GM21825 (cell line): ENCODE measurements at regions not wholly inside any gene's neighbourhood (a gene's known extent, or its start where the extent isn't known, plus 50 kb on each side); places are given as distances from the start of the nearest gene placed in this dataset.
"Not testable (repeated sequence)": the region's sequence is repeated elsewhere in the genome, so short reads cannot be mapped to it uniquely, and the experiment has no call there.

Experiments
- ATAC-seq: cut with Tn5 transposase; IDR thresholded peaks from one replicate; pipeline ENCODE4 v1.9.1; 2021; ENCODE audit warnings: mild to moderate bottlenecking, moderate library complexity; ENCODE audit not compliant: unreplicated experiment

GRCh38 chr15:46088486-46089445, 453.9 kb downstream of the SQOR start:
- no peak for ATAC-seq

DNA sequence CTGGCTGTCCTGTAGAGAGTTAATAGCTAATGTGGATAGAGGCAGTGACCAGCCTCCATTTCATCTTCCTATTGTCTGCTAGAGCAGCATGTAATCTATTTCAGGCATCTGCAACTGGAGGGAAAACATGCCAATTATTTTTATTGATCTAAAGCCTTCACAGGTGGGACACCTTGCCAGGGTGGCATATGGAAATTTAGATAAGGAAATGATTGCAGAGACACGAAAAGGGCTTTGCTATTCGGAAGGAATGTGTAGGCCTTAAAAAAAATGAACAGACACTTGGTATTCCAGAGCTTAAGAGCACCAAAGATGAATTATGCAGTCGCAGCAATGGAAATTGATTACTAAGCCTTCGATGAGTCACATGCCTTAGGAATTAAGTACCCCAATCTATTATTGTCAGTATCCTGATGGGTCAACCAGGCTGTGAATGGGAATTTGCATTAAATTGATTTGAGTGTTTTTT, 454.7 kb downstream of the SQOR start:
- ATAC-seq = no peak

- no peak for ATAC-seq
These were observed 457.1 kb downstream of the SQOR start for GRCh38 chr15:46091860-46092450.

GRCh38 chr15:46098006-46098405, 463.2 kb downstream of the SQOR start:
- not testable (repeated sequence) for ATAC-seq

GRCh38 chr15:46110755-46111154, 475.9 kb downstream of the SQOR start:
- ATAC-seq = no peak

- ATAC-seq = no peak
These were observed 476.9 kb downstream of the SQOR start for GRCh38 chr15:46111730-46112129.

DNA sequence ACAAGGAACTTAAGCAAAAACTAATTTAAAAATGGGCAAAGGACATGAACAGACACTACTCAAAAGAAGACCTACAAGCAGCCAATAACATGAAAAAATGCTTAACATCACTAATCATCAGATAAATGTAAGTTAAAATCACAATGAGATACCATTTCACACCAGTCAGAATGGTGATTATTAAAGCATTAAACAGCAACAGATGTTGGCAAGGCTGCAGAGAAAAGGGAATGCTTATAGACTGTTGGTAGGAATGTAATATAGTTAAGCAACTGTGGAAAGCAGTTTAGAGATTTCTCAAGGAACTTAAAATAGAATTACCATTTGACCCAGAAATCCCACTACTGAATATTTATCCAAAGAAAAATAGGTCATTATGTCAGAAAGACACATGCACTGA, 482.2 kb downstream of the SQOR start:
- no peak for ATAC-seq

DNA sequence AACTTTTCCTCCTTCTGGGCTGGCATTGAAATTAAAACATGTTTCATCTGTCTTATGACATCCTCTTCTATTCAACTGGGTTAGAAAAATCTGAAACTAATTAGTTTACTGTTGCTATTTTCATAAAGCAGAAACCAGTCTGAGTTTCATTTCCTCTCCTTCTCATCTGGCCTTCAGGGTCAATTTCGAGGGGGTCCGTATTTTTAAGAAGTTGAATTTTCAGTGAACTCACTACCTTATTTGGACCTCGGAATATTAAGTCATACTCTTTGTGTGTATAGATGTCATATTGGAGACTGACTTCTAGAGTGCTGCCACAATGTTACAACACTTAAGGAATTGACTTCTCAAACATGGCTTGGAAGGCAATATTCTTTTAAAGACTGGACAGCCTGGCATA, 485.9 kb downstream of the SQOR start:
- no peak for ATAC-seq

DNA sequence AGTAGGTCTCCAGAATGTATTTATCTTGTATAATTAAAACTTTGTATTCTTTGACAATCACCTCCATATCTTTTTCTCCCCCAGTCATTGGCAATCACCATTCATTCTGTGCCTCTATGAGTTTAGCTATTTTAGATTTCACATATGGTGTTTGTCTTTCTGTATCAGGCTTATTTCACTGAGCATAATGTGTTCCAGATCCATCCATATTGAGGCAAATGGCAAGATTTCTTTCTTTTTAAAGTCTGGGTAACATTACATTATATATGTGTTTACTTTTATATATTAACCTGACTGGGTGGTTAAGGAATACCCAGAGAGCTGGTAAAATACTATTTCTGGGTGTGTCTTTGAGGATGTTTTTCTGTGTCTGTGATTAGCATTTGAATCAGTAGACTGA, 486.6 kb downstream of the SQOR start:
- ATAC-seq = no peak

- no peak for ATAC-seq
These were observed 491.8 kb downstream of the SQOR start for GRCh38 chr15:46126581-46126980.

DNA sequence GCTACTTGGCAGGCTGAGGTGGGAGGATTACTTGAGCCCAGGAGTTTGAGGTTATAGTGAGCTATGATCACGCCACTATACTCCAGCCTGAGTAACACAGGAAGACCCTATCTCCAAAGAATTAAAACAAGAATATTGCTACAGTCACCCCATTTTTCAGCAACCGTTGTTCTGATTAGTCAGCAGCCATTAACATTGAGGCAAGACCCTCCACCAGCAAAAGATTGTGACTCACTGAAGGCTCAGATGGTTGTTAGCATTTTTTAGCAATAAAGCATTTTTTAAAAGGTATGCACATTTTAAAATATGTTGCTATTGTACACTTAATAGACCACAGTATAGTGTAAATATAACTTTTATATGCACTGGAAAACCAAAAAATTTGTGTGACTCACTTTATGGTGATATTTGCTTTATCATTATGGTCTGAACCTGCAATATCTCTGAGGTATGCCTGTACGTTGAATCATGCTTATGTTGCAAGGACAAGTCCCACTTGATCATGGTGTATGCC, 492.6 kb downstream of the SQOR start:
- no peak for ATAC-seq

DNA sequence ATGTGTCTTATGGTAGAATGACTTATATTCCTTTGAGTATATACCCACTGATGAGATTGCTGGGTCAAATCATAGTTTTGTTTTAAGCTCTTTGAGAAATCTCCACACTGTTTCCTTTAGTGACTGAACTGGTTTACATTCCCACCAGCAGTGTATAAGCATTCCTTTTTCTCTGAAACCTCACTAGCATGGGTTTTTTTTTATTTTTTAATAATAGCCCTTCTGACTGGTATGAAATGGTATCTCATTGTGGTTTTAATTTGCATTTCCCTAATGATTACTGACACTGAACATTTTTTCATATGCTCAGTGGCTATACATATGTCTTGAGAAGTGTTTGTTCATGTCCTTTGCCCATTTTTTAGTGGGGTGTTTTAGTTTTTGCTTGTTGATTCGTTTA, 494.3 kb downstream of the SQOR start:
- no peak for ATAC-seq

GRCh38 chr15:46131876-46132275, 497.0 kb downstream of the SQOR start:
- ATAC-seq = no peak

GRCh38 chr15:46137443-46137842, 502.6 kb downstream of the SQOR start:
- ATAC-seq = no peak

- ATAC-seq = no peak
These were observed 511.2 kb downstream of the SQOR start for GRCh38 chr15:46146002-46146401.

DNA sequence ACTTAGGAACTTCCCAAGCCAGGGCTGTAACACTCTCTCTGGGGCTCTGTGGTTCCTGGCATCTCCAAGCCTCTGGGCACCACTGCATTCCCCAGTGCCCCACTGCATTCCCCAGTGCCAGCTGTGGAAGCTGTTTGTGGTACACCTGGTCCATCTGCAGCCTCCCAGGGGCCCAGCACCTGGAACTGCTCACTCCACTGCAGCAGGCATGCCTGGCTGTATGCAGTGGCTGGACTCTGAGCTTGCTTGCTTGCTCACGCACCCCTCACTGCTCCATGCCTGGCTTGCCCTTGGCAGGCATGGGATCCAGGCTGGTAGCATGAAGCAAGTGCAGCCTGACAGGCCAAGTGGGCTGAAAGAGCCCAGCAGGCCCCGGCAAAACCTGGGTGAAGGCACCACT, 512.1 kb downstream of the SQOR start:
- ATAC-seq = no peak

GRCh38 chr15:46151786-46152185, 517.0 kb downstream of the SQOR start:
- ATAC-seq = no peak

GRCh38 chr15:46166750-46167149, 531.9 kb downstream of the SQOR start:
- ATAC-seq = no peak

- ATAC-seq = no peak
These were observed 535.5 kb downstream of the SQOR start for GRCh38 chr15:46170326-46170725.

- ATAC-seq = no peak
These were observed 539.3 kb downstream of the SQOR start for GRCh38 chr15:46174122-46174521.

DNA sequence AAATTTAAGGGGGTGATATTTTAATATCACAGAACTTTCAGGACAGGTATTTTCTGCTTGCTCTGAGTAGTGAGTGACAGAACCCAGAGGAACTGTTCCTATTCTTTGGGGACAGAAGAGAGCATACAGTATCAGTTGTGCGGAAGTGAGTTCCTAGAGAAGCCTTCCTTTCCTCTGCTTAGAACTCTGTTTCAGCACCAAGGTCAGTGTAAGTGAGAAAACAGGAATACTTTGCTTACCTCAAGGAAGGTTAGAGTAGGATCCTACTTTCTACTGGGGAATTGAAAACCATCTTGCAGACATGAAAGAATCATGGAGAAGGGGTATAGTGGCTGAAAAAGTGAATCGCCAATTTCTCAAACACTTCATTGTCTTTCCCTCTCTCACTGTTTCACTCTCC, 542.4 kb downstream of the SQOR start:
- no peak for ATAC-seq

- ATAC-seq = no peak
These were observed 543.3 kb downstream of the SQOR start for GRCh38 chr15:46178138-46178537.
